HG03460 (cell line): ENCODE measurements at regions not wholly inside any gene's neighbourhood (a gene's known extent, or its start where the extent isn't known, plus 50 kb on each side); places are given as distances from the start of the nearest gene placed in this dataset.

Experiments
- ATAC-seq: cut with Tn5 transposase; IDR thresholded peaks from one replicate; pipeline ENCODE4 v1.9.1; 2021; ENCODE audit not compliant: unreplicated experiment

DNA sequence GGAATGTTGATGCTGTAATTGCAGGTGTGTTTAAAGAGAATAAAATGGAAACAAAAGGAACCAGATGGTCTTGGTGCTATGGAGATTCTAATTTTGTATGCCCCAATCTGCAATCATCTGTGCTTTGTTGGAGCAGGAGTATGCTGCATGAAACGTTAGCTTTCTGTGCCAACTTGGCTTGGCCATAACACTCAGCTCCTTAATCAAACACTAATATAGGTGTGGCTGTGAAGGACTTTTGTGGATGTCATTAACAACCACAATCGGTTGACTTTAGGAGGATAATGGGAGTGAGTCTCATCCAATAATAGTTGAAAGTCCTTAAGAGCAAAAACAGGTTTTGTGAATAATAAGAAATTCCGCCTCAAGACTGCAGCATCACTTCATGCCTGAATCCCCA lies 399.2 kb downstream of the NLGN4X start:
- ATAC-seq = no peak

DNA sequence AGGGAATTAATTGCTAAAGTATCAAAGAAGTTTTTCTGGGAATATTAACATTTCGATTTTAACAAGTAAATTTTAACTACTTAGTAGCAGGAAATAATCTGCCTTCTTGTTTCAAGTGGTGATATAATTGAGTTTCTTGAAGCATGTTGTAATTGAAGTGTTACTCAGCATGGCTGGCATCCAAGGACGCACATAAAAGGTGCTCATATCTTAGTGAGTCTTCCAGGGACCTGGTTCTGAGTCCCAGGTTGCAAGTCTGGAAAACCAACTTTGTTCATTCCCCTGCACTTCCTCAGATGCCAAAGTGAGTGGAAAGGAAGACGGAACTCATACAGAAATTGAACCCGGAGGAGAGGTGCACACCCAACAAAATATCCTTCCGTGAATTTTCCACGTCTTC lies 399.6 kb downstream of the NLGN4X start:
- ATAC-seq = no peak

DNA sequence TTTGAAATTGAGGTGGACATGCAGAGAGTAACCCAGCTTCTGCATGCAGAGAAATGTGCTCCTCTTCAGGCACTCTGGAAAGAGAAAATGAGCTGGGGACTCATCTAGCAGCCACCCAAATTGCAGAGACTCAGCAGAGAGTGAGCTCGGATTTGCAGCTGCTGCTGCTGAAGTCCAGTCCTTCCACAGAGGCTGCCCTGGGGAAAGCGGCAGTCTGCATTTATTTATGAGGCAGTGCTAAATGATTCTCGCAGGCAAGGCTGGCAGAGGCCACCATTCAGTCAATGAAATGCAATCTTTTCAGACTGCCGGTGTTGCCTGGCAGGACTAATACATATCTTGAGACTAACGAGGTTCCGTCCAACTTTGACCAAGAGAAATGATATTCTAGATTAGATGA lies 404.8 kb downstream of the NLGN4X start:
- ATAC-seq = no peak

DNA sequence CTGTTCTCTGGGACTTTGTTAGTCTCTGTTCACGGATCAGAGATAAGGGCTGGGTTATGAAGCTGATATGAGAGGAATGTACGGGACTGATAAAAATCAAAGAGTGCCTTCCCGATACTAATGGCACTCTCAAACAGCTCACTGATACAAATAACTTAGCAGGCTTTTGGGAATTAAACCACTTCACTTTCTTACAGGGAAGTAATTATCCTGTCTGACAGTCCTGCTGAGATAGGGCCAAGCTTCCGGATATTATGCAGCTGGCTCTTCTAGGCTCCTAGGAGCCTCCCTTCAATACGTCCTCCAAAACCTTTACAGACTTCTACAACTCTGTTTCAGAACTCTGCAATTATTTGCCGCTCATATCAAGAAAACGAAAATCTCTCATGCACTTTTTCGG lies 418.0 kb downstream of the NLGN4X start:
- ATAC-seq = no peak

DNA sequence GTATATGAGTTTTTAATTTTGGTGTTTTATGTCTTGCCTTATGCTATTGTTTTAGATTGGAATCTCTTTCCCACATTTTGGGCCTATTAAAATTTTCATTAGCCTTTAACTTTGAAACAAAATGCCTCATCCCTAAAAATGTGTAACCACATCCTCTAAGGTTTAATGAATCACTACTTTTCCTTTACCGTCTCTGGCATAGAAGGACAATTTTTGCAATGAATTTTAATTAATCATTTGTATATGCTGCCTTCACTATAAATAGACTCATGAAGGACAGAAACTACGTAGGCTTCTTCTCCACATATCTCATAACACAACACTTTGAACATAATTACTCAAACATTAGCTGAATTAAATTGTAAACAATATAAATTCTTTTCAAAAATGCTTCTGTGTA lies 421.5 kb downstream of the NLGN4X start:
- ATAC-seq = no peak

DNA sequence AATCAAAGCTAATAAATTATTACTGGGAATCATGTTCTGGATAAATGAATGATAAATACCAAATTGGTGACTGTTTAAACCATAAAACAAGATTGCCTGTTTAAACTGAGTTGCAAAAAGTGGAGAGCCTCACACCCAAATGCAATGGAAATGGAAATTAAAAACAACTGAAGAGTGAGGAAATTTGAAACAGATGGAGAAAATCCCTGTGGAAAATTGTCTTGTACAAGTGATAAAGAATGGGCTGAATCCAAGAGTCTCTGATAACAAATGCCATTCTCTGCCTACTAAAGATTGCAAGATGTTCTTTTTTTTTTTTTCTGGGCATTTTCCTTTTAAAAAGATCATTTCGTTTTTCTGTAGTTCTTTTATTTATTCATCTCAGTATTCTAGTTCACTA lies 426.3 kb downstream of the NLGN4X start:
- no peak for ATAC-seq

DNA sequence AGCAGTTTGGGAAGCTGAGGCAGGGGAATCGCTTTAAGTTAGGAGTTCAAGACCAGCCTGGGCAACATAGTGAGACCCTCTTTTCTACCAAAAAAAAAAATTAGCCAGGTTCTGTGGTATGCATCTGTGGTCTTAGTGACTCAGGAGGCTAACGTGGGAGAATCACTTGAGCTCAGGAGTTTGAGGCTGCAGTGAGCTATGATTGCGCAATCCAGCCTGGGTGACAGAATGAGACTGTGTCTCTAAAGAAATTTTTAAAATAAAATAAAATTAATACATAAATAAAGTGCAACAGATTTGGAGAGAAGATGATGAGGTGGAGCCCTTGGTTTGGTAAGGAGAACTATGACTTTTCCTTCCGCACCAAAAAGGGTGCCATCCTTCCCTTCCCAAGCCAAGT lies 436.9 kb downstream of the NLGN4X start:
- ATAC-seq = no peak

DNA sequence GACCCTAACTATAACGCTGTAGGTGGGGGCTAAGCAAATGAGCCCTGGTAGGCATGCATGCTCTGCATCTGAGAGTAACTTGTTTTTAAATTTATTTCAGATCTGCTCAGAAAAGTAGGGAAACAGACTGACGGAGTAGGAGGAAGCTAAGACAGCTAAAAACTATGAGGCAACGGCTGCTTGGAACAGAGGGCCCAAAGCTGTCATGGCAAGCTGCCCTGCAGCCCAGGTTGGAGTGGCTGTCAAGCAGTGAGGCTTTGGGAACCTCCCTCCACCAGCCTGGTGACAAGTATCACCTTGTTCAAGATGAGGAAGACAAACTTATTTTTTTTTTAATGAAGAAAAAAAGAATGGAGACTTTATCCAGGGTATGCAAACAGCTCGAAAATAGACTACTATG lies 439.8 kb downstream of the NLGN4X start:
- ATAC-seq = no peak

DNA sequence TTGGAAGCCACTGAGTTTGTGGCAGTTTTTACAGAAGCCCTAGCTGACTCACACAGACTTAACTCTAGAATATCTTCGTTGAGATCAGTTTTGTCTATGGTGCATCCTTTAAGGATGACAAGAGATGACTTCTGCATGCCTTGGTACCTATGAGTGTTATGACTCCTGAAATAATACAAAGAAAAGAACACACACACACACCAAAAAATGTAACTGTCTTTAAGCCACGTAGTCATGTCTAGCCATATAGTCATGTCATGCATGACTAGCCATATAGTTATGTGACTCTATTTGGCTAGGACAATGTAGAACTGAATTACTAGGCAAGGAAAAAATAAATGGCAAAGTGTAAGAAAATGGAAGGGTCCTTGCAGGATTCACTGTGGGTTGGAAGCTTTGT lies 447.8 kb downstream of the NLGN4X start:
- ATAC-seq = no peak

DNA sequence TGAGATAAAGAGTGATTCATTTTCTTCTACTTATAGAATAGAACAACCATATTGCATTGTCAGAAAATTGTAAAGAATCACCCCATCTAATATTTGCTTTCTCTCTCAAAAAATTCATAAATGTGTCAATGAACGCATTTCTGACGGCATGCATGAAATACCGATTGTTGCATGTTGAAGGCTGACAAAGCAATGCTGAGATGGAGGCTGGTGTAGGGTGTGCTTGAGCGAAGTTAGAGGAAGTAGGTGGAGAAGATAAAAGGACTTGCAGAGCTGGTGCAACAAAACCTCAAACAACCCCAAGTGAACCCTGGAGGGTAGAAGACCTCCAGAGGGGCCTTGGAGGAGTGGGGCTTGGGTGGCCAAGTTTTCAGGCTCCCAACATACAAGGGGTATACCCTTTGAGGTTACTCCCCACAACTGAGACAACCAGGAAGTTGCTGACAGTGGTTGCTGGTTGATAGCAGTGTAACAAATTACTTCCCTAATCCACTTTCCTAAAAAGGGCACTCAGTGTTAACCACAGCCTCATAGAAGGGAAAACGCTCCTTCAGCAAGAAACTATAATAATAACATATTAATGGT lies 452.7 kb downstream of the NLGN4X start:
- no peak for ATAC-seq

DNA sequence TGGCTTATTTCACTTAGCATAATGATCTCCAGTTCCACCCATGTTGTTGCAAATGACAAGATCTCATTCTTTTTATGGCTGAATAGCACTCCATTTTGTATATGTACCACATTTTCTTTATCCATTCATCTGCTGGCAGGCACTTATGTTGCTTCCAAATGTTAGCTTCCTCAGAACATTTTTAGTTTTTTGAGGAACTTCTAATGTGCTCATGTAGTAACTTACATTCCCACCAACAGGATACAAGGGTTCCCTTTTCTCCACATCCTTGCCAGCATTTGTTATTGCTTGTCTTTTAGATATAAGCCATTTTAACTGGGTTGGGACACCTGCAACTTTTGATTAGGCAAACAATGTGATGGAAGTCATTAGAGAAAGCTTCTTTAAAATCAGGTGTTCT lies 454.2 kb downstream of the NLGN4X start:
- ATAC-seq = no peak

DNA sequence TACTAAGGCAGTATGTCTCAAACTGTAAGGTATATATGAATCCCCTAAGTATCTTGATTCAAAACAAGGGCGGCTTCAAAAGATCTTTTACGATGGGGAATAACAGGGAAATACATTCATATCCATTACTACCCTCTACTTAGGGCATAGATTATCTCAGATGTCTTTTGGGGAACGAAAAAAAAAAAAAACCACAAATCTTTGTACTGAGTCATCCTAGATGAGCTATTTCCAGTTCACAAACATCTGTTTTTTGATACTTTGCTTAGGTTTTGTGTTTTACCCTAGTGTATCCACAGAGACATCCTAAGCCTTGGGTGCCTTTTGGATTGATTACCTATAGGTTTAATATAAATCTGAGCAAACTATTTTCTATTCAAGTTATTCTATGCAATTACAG lies 457.2 kb downstream of the NLGN4X start:
- no peak for ATAC-seq

DNA sequence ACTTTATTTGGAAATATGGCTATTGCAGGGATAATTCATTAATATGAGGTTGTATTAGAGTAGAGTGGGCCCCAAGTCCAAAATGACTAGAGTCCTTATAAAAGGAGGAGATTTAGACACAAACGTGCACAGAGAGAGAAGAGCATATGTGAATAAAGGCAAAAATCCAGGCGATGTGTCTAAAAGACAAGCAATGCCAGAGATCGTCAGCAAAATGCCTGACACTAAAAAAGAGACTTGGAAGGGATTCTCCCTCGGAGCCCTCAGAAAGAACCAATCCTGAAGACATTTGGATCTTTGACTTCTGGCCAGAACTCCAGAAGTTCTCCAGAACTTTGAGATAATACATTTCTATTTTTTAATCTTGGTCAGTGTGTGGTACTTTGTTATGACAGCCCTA lies 472.1 kb downstream of the NLGN4X start:
- no peak for ATAC-seq

DNA sequence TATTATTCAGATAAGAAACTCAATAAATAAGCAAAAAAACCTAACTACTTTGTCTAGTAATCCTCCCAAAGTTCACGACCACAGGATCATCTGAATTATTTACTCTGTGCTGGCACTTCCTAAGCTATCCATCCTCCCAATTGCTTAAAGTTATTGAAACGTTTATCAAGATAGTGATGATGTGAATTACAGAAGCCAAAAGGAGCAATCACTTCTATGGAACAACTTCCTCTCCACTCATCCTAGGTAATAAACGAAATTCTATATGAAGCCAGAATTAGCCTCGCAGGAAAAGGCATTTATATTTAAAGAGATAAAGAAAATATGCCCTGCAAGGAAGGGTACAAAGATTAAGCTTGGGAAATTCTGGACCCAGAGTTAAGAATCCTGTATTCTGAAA lies 475.4 kb downstream of the NLGN4X start:
- no peak for ATAC-seq

DNA sequence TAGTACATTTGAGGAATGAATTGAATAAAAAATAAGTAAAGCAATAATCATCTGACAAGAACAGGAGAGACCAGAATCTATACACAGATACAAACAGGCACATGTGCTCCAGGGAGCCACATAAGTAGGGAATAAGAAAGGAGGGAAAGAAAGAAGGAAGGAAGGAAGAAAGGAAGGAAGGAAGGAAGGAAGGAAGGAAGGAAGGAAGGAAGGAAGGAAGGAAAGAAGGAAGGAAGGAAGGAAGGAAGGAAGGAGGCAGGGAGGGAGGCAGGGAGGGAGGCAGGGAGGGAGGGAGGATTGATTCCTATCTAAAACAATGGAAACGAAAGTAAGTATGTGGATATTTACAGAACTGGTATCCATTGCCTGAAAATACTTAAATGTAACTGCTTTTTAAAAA lies 475.8 kb downstream of the NLGN4X start:
- ATAC-seq = no peak

DNA sequence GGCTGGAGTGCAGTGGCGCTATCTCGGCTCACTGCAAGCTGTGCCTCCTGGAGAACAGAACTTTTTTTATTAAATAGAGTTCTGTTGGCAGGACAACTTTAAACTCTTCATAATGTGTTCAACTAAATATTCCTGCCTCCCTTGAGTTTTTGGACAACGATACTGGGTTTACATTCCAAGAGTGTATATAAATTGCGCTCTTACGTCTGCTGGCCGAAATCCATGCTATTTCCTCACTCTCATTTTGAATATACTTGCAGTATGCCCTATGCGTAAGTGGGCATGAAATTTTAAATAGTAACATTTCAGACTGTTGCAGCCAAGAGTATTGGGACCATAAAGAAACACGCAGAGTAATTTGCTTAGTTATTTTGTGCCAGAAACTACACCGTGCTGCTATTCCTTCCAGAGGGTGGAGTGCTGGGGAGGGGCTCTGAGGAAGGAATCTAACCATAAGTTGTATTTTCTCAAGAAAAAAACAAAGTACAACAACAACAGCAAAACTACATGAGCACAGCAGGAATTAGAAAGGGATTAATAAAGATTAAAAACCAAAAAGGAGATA lies 480.0 kb downstream of the NLGN4X start:
- no peak for ATAC-seq

DNA sequence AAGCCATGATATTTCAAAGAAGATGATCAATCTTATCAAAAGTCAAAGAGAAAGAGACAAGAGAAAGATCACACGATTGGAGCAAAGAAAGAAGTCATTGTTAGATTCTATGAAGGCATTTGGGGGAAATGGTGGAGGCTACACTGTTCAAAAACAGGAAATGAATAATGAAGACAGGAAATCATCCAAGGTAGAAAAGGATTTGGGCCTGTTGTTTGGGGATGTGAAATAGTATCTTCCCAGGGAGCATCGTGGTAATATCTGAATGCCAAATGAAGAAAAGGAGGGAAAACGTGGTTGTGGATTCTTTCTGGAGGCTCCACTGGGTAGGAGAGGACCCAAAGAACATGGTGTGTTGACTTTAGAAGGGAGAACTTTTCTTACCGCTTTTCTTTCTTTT lies 482.4 kb downstream of the NLGN4X start:
- no peak for ATAC-seq

DNA sequence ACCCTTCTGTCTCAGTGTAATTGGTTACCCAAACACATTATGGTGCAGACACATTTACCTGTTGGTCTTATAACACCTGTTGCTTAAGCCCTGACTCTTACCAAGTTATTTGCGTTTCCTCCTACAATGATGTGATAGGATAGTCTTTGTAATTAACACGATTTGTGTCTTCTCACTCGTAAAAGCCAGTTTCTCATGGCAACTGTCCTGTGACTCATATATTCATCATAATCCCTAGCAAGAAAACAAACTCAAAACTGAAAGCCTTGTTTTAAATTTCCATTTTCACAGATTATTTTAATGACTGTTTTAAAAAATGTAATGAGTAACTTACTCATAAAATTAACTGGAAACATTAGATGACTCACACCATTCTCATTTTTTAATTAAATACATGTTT lies 495.2 kb downstream of the NLGN4X start:
- no peak for ATAC-seq

DNA sequence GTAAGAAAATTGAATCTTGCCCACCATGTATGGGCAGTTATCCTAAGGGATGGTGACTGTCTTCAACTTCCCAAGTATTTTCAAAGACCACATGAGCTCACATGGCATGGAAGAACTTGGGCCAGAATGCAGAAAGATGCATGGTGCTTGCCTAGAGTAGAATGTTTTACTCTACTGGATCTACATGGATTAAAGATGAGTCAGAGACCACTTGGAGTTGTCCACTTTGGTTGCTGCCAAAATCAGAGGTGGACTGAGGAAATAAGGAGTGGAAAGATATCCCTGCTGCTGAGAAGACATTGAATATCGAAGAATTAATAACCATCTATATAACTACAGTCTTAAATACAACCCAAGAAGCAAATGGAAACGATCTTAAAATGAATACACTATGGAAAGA lies 498.1 kb downstream of the NLGN4X start:
- no peak for ATAC-seq

DNA sequence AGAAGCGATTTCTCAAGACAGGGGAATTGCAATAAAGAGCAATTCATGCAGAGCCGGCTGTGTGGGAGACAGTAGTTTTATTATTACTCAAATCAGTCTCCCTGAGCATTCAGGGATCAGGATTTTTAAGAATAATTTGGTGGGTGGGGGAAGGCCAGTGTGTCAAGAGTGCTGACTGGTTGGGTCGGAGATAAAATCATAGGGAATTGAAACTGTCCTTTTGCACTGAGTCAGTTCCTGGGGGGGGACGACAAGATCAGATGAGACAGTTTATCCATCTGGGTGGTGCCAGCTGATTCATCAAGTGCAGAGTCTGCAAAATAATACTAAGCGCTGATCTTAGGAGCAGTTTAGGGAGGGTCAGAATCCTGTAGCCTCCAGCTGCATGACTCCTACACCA lies 502.4 kb downstream of the NLGN4X start:
- ATAC-seq = no peak

DNA sequence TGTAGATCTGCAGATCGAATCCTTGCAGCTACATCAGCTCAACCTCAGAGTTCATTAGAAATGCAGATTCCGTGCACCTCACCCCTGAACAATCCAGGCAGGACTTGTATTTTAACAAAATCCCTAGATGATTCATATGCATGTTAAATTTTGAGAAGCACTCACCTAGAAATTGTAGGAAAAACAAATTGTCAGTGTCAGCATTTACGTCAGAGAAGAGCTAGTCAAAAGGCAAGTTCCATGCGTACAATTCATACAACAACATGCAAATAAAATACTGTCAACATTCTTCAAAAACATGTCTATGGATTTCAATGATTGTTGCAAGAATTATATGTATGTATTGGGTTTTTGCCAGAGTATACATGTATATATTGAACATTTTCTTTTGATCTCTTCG lies 504.5 kb downstream of the NLGN4X start:
- no peak for ATAC-seq

DNA sequence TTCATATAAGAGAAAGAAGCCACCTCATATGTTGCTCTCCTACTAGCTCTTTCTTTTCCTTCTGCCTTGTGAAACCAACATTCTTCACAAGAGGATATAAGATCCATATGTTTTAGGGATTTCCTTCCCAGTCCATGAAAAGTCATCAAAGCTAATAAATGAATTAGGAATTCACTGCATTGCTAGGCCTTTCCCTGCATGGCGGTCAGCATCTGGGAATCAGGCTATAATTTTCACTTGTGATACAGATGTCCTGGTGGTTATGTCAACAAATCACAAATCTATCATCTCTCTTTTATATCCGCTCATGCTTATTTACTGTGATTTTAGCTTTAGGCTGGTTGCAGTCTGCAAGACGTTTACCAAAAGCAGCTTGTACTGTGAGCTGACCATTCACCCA lies 510.0 kb downstream of the NLGN4X start:
- ATAC-seq = no peak

DNA sequence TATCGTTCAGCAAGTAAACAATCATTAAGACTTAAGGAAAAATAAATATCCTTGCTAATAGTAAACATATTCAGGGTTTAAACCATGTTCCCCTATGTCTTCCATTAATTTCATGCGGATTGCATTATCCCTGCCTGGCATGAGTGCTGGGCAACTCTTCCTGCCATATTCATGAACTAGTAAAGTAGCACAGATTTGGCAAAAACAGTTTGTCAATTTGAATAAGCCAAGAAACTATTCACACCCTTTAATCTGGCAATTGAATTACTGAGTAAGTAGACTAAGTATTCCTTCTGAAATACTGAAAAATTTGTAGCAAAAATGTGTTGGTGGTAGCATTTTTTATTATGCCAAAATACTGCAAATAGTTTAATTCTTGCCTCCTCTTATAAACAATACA lies 512.0 kb downstream of the NLGN4X start:
- ATAC-seq = no peak

DNA sequence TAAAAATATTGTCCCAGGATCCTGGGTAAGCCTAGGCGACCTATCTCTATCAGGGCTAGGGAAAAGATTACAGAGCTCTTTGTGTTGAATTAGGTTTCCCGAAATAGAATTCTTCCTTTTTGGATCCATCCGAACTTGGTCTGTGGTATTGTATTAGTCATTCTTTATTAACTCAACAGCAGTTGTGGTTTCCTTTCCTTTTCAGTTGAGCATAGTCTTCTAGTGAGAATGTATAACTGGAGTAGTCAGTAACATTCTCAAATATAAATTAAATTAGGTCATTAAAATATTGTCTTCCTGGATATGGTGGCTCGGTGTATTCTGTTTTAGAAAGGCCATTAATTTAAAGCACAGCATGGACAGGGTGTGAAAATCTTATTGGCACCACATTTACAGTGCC lies 520.4 kb downstream of the NLGN4X start:
- ATAC-seq = no peak
